HG02571 (cell line): ENCODE measurements at regions not wholly inside any gene's neighbourhood (a gene's known extent, or its start where the extent isn't known, plus 50 kb on each side); places are given as distances from the start of the nearest gene placed in this dataset.

ENCODE experiments used
- ATAC-seq: cut with Tn5 transposase; IDR thresholded peaks from one replicate; pipeline ENCODE4 v1.9.1; 2021; ENCODE audit warnings: mild to moderate bottlenecking, moderate library complexity; ENCODE audit not compliant: unreplicated experiment

- no peak for ATAC-seq
Observed at GRCh38 chr18:39994498-39994897, 1960.5 kb upstream of the PIK3C3 start.

DNA sequence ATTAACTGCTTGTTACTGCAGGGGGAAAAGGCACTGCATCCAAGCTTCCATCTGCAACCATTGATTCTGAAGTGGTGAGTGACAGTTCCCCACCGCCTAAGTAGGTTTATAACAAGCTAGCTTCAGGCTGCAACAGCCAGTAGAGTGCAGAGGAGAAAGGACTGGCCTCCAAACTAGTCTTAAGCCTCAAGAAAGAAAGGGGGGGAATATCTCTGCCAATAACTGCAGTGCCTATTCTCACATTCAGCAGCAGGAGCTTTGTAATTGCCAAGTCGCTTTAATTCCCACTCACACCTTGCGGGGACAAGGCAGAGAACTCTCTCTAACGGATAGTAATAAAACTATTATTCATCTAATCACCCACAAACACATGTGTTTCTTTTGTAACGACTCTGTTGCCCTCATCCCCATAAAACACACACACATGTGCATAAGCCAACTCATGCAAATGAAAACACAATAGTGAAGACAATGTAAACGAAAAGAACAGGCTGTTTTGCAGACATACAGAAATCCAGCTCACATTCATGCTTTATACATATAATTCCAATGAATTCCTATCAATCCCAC is 1963.3 kb upstream of the PIK3C3 start:
- ATAC-seq = no peak

DNA sequence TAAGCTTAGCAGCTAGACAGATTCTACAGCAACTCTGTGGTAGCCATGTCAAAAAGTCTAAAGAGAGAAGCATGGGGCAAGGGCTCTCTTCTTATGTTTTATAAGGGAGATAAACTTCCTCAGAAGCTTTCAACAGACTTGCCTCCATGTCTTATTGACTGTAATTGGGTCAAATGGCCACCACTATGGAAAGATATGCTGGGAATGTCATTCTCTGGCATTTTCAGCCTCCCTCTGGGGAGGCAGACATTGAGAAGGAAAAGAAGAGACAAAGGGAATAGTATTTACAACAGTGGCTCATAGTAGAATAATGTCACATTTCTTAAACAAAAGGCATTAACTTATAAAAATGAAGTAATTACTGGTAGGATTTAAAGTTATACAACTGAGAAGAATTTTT is 1964.5 kb upstream of the PIK3C3 start:
- no peak for ATAC-seq

- ATAC-seq = no peak
Observed at GRCh38 chr18:39976771-39977170, 1978.3 kb upstream of the PIK3C3 start.

DNA sequence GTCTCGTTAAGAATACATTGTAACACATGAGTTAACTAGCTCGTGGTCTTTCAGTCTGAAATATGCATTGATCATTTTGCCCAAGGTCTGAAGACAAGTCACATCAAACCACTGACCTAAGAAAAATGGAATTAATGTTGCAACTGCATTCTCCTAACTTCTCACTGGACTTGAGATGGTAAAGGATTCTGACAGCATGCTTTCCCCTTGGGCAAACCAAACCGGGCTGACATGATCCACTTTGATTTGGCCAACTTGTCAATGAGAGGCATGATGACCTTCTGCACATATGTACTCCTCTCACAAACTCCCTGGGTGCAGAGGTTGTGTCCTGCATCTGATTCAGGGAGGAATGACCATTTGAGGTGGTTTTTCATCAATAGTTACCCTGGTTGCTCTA is 1982.5 kb upstream of the PIK3C3 start:
- ATAC-seq = no peak

DNA sequence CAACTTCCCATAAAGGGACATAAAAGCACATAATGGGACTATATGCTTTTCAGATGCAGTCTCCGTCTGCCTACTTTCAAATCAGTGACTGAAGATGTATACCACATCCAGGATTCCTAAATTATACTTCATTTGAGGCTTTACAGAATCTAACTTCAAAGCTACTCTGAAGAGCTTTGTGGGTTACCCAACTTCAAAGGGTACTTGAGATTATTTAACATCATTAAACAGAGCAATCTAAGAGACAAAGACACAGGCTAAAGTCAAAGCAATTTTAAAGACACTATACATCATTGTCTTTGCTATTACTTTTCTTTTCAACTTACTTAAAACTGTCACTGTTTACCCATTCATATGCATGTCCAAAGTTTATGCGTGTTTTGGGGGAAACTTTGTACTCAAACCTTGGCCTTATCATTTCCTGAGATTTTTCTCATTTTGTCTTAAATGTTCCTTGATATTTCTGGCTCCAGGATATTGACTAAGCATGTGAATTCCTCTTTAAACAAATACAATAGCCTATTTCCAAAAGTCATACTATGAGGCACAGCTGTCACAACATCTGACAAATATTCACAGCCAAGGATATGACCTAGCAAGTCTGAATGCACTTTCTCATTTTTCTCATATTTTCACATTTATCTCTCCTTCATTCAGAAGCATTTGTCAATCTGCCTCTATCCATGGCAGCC is 1985.1 kb upstream of the PIK3C3 start:
- no peak for ATAC-seq

DNA sequence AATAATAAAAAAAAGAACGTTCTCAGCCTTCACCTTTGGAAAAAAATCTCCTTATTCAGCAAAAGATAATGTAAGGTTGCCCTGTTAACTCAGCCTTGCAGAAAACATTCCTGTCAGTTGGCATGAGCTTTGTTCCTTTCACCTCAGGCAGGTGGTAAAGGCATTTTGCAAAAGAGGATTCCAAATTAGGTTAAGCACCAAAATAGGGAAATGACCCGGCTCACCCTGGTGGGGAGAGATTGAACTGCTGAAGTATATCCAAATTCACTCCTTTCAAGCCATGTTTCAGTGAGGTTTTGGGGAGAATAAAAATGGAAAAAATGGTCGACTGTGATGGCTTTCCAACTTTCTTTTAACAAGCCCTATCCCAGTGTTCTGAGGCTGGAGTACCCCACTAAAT is 1988.8 kb upstream of the PIK3C3 start:
- no peak for ATAC-seq

GRCh38 chr18:39962546-39962945 is 1992.5 kb upstream of the PIK3C3 start:
- no peak for ATAC-seq

DNA sequence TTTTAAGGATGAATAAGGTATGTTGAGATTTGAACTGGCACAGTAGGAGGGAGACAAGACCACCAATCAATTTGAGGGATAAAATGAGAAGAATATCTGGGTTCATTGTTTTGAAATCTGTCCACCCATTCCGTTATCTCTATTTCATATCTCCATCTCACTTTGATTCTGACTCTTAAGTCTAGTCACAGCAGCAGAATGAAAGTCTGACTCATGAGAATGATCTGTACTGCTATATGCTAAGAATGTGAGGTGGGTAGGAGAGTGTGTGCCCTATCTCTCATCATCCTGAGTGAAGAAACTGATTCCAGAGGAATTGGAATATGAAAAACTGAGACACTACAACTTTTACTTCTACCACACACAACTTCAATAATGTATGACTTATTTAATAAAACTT is 1994.5 kb upstream of the PIK3C3 start:
- ATAC-seq = no peak

DNA sequence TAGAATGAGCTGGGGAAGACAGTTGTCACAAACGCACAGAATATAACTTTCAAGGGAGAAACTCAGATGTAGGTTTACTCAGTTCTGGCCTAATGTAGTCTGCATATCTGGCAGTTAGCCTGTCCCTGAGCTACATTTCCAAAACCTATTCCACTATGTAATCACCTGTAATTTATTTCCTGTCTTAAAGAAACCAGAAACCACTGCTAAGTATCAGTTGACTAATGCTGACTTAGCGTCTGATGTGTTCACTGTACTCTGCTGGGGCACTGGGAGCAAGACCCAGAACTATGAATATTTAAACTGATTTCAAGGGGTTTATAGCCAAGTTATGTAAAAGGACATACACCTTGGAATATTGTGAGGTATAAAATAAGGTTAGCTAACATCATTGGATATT is 1995.2 kb upstream of the PIK3C3 start:
- no peak for ATAC-seq

- ATAC-seq = no peak
Observed at GRCh38 chr18:39958876-39959275, 1996.2 kb upstream of the PIK3C3 start.

DNA sequence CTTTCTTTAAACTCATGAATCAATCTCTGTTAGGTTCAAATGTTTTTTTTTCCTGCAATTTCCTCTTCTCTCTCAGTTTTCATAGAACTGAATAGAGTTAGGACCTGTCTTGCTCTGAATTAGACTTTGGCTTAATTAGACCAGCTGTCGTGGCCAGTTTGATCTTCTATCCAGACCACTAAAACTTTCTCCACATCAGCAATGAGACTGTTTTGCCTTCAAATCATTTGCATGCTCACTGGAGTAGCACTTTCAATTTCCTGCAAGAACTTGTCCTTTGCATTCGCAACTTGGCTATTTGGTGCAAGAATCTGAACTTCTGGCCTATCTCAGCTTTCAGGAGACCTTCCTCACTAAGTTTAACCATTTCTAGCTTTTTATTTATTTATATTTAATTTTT is 2002.2 kb upstream of the PIK3C3 start:
- ATAC-seq = no peak

GRCh38 chr18:39951142-39951720 is 2003.8 kb upstream of the PIK3C3 start:
- ATAC-seq = no peak

DNA sequence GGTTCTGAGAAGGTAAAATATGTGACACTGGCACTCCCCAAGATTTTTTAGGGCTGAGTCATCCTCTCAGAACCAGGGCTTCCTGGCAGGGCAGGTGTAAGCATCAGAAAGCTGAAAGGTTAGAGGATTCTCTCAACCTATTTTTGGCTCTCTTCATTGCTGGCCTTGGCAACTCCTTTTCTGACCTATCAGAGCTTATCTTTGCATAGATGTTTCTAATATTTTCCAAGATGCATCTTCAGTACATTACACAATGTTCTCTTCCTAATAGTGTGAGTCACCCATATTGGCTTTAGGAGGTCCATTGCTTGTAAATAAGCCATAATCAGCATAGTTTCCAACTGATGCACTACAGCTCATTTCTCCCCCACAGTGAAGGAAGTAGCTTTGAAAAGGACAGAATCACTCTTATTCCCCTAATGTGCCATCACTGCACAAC is 2008.4 kb upstream of the PIK3C3 start:
- no peak for ATAC-seq

GRCh38 chr18:39945076-39945475 is 2010.0 kb upstream of the PIK3C3 start:
- ATAC-seq = no peak

GRCh38 chr18:39942702-39943101 is 2012.3 kb upstream of the PIK3C3 start:
- no peak for ATAC-seq

DNA sequence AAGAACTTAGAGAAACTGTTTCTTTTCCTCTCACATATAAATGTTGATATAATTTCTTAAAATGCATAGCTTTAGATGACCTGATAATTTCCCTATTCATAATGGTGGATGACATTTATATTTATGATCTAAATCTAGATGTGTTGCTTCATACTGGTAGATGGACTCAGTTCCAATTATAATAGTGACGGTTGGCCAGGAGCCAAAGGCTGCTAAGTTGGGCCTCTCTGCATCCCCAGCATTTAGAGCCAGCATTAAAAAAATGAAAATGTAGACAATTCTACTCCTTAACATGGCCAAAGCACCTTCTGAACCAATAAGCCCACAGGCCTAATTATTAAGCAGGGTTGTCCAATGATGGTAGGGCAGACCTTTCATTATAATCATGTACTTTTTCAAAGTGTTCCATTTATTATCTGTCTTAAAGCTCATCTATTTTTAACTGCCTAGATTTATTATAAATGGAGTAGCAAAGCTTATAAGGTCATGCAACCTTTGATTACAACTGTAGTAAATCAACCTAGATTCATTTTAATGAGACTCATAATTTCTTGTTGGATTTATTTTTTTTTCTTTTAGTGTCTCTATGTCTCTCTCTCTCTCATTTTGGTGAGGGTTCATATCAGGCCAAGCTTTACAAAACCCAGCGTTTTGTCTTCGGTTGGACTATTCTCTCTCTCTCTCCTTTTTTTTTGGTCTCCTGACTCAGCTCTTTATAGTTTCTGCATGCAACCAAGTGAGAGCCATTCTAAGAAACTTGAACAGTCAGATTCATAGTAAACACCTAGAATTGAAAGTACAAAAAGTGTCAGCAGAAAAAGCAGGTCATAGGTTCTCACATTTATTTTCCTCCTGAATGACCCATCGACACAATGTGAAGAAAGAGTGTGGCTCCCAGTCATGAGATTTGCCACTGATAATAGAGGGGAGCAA is 2016.1 kb upstream of the PIK3C3 start:
- ATAC-seq = no peak

DNA sequence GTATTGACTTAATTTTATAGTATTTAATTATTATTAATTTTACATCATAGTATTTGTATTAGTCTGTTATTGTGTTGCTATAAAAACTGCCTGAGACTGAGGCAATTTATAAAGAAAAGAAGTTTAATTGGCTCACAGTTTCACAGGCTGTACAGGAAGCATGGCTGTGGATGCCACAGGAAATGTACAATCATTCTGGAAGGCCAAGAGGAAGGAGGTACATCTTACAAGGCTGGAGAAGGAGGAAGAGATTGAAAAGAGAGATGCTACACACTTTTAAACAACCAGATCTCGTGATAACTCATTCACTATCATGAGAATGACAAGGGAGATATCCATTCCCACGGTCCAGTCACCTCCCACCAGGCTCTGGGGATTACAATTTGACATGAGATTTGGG is 2019.4 kb upstream of the PIK3C3 start:
- no peak for ATAC-seq

- no peak for ATAC-seq
Observed at GRCh38 chr18:39918847-39919246, 2036.2 kb upstream of the PIK3C3 start.

GRCh38 chr18:39913672-39914366 is 2041.2 kb upstream of the PIK3C3 start:
- no peak for ATAC-seq

- no peak for ATAC-seq
Observed at GRCh38 chr18:39911716-39912115, 2043.3 kb upstream of the PIK3C3 start.
